ENCODE measurements at regions not wholly inside any gene's neighbourhood (a gene's known extent, or its start where the extent isn't known, plus 50 kb on each side); places are given as distances from the start of the nearest gene placed in this dataset.

DNA sequence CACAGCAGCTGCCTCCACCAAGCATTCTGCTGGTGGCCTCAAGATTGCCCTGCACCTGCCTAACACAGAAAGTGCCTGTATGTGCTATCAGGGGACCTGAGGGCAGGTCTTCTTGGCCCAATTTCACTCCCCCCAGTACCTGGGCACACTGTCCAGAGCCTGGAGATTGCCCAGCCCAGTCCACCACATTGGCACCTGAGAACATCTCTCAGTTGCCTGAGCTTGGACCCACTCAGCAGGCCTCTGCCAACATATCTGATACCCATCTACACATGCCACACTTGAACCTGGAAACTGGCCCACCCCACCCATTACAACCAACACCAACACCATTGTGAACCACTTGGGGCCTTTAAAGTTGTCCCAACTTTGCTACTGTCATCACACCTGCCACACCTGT, 1523.1 kb upstream of the CDH9 start:
- TF ChIP-seq, protein P1, sequence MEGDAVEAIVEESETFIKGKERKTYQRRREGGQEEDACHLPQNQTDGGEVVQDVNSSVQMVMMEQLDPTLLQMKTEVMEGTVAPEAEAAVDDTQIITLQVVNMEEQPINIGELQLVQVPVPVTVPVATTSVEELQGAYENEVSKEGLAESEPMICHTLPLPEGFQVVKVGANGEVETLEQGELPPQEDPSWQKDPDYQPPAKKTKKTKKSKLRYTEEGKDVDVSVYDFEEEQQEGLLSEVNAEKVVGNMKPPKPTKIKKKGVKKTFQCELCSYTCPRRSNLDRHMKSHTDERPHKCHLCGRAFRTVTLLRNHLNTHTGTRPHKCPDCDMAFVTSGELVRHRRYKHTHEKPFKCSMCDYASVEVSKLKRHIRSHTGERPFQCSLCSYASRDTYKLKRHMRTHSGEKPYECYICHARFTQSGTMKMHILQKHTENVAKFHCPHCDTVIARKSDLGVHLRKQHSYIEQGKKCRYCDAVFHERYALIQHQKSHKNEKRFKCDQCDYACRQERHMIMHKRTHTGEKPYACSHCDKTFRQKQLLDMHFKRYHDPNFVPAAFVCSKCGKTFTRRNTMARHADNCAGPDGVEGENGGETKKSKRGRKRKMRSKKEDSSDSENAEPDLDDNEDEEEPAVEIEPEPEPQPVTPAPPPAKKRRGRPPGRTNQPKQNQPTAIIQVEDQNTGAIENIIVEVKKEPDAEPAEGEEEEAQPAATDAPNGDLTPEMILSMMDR (IDR thresholded peaks at IDR 0.05; ENCODE audit: low read depth, low read length, poor library complexity, severe bottlenecking) = no peak
- TF ChIP-seq EZH2phosphoT487 (IDR thresholded peaks at IDR 0.05; ENCODE audit: borderline replicate concordance, low read length) = no peak
